Cardiac fibroblast (primary cell): ENCODE measurements at regions not wholly inside any gene's neighbourhood (a gene's known extent, or its start where the extent isn't known, plus 50 kb on each side); places are given as distances from the start of the nearest gene placed in this dataset.

Source experiments
- DNase-seq, 2 donors: peaks; one replicate each; pipeline versions ENCODE4 v3.0.0 to v3.0.0-alpha.2; 2010; ENCODE audit warnings: low read depth in 2 of 2
- H3K4me3 ChIP-seq, 2 donors: replicated peaks in 1 of 2; 1 replicate in 1 of 2; 2 replicates in 1 of 2; pipeline ENCODE4 v1.5.1; 2011; ENCODE audit warnings: low read depth in 2 of 2, low read length in 2 of 2, mild to moderate bottlenecking in 2 of 2, moderate library complexity in 1 of 2
- TF ChIP-seq, protein P1 (sequence below): IDR thresholded peaks from one replicate; pipeline ENCODE4 v1.5.1; 2011; ENCODE audit warnings: low read depth, mild to moderate bottlenecking, low read length, inconsistent platforms

GRCh38 chr5:77847129-77847460 is 71.0 kb upstream of the TBCA start:
- no peak for DNase-seq
- H3K4me3 ChIP-seq: no peak overlapping the region
- TF ChIP-seq, protein P1, sequence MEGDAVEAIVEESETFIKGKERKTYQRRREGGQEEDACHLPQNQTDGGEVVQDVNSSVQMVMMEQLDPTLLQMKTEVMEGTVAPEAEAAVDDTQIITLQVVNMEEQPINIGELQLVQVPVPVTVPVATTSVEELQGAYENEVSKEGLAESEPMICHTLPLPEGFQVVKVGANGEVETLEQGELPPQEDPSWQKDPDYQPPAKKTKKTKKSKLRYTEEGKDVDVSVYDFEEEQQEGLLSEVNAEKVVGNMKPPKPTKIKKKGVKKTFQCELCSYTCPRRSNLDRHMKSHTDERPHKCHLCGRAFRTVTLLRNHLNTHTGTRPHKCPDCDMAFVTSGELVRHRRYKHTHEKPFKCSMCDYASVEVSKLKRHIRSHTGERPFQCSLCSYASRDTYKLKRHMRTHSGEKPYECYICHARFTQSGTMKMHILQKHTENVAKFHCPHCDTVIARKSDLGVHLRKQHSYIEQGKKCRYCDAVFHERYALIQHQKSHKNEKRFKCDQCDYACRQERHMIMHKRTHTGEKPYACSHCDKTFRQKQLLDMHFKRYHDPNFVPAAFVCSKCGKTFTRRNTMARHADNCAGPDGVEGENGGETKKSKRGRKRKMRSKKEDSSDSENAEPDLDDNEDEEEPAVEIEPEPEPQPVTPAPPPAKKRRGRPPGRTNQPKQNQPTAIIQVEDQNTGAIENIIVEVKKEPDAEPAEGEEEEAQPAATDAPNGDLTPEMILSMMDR: no peak

- TF ChIP-seq, protein P1: no peak
- DNase-seq: no peak
- H3K4me3 ChIP-seq: no peak overlapping the region
Observed at GRCh38 chr5:77846422-77847128, 70.4 kb upstream of the TBCA start.

GRCh38 chr5:77845324-77845646 is 69.1 kb upstream of the TBCA start:
- H3K4me3 ChIP-seq: no peak overlapping the region
- TF ChIP-seq, protein P1: no peak
- no peak for DNase-seq

- no peak for DNase-seq
- H3K4me3 ChIP-seq: peak overlapping the region; percentile 38 to 47
- TF ChIP-seq, protein P1: peak; percentile 18
Observed at GRCh38 chr5:77844623-77845323, 68.6 kb upstream of the TBCA start.

DNA sequence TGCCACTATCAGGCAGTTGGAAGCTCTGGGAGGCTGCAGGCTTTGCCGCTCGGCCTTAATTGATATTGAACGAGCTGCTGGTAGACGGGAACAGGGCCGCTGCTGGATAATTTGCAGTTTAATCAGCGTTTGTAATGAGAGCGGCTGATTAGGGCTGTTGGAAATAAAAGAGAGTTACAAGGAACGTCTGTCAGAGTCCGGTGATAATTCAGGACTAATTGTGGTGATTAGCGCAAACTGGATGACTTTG is 68.2 kb upstream of the TBCA start:
- TF ChIP-seq, protein P1: no peak

DNA sequence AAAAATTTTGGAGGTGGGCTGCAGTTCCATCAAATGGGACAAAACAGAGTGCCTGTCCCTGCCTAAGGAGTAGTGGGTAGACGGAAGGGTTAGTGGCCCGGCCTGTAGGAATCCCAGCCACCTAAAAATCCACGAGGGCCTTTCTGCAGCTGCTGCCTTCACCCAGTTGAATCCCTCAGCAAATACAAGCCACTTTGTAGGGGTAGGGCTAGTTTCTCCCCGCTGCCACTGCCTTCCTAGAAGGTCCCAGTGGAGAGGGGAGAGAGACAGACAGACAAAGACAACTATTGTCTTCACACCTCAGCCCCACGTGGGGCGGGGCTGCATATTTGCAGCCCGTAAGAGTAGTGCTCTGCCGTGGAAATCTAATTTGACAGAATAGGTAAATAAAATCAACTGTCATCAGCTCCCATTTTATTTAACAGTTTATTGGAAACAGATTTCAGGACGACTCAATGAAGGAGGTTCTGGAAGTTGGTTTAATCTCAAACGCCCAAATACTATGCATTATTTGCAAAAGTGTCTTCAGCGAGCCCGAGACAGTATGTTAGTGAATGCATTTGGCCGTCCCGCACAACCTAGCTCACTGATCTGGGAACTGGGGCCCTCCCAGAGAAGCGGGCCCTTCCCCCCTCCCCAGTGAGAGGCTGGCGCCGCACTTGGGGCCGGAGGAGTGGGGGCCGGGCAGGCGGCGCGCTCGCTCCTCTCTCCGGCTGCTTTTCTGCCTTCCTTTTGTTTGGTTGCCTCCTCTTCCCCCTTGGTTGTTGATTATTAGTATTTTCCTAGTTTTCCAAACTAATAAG is 67.6 kb upstream of the TBCA start:
- no peak for DNase-seq
- TF ChIP-seq, protein P1: no peak
- peak overlapping the region; percentile 38 to 47 for H3K4me3 ChIP-seq

More for the DNA sequence above, 68.2 kb upstream of the TBCA start:
- DNase-seq: no peak
- peak overlapping the region; percentile 38 to 47 for H3K4me3 ChIP-seq
